Skeletal muscle tissue (tissue), 3 donors: ENCODE measurements at regions not wholly inside any gene's neighbourhood (a gene's known extent, or its start where the extent isn't known, plus 50 kb on each side); places are given as distances from the start of the nearest gene placed in this dataset.

Experiments
- H3K27ac ChIP-seq: one replicate; pipeline ENCODE4 v1.7.0; 2013; ENCODE audit warnings: mild to moderate bottlenecking, low read depth, low read length, inconsistent platforms
- H3K27me3 ChIP-seq, 3 donors: one replicate each; pipeline ENCODE4 v1.7.0; 2013; ENCODE audit warnings: low read length in 3 of 3; ENCODE audit not compliant: control insufficient read depth in 3 of 3, insufficient read depth in 3 of 3
- H3K36me3 ChIP-seq, 3 donors: one replicate each; pipeline ENCODE4 v1.7.0; 2013; ENCODE audit warnings: low read length in 3 of 3; ENCODE audit not compliant: control insufficient read depth in 3 of 3, insufficient read depth in 3 of 3
- H3K4me1 ChIP-seq, 3 donors: one replicate each; pipeline ENCODE4 v1.7.0; 2013; ENCODE audit warnings: low read length in 3 of 3, mild to moderate bottlenecking in 3 of 3; ENCODE audit not compliant: control insufficient read depth in 3 of 3, insufficient read depth in 3 of 3
- H3K4me3 ChIP-seq, 3 donors: one replicate each; pipeline ENCODE4 v1.7.0; 2013; ENCODE audit warnings: low read length in 3 of 3
- H3K9ac ChIP-seq, 3 donors: one replicate each; pipeline ENCODE4 v1.7.0; 2013; ENCODE audit warnings: low read length in 3 of 3, mild to moderate bottlenecking in 3 of 3, moderate library complexity in 2 of 3, low read depth in 1 of 3
- H3K9me3 ChIP-seq, 3 donors: one replicate each; pipeline ENCODE4 v1.7.0; 2013; ENCODE audit warnings: low read length in 3 of 3; ENCODE audit not compliant: control insufficient read depth in 3 of 3
- donor health status: Osteomylitis.

DNA sequence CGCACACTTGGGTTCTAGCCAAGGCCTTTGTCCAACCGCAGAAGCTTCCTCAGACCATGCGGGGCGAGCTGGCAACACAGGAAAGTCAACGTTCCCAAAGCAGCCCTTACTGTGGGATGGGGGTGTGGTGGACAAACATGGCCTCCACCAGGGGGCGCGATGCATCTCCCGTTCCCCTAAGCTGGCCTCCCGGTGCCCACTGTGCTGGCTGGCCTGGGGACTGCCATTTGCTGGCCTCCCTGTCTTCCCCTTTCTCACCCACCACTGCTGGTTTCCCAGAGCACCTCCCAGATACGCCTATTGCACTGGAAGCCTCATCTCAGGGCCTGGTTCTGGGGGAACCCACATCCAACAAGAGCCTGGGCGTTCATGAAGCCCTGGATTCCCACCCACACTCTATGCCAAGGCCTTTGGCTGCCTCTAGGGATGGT lies 145.3 kb downstream of the IRF8 start:
- peaks cover 48 to 83% (median 70%) of the 10 kb centered on the region in 3 donors for H3K27me3 ChIP-seq
- H3K9me3 ChIP-seq, result no peaks in the 10 kb centered on the region
- no peak overlapping the region for H3K4me3 ChIP-seq
- H3K4me1 ChIP-seq, result no peaks in the 10 kb centered on the region
- H3K27ac ChIP-seq, result no peak overlapping the region
- H3K36me3 ChIP-seq, result no peaks in the 10 kb centered on the region
- H3K9ac ChIP-seq, result no peak overlapping the region

DNA sequence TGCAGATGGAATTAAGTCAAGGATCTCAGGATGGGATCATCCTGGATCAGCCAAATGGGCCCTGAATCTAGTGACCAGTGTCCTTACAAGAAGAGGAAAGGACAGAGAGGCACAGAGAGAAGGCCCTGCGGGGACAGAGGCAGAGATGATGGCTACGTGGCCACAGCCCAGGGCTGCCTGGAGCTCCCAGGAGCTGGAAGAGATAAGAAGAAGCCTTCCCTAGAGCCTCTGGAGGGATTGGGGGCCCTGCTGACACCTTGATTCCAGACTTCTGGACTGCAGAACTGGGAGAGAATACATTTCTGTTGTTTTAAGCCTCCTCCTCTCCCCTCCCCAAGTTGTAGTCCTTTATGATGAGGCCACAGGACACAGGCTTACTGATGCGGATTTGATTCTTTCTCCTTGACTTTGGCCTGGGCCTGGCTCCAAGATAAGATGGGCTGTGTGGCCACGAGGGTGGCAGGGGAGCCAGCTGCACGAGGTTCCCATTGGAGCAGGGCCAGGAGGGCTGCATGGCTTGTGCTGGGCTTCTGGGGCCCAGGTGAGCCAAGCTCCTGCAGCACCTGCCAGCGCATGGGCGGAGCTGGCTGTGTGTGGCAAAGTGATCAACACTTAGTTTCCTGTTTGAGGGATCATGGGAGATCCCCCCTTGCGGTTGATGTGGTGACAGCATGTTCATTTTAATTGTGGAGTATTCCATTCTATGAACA lies 146.1 kb downstream of the IRF8 start:
- H3K27ac ChIP-seq, result no peak overlapping the region

DNA sequence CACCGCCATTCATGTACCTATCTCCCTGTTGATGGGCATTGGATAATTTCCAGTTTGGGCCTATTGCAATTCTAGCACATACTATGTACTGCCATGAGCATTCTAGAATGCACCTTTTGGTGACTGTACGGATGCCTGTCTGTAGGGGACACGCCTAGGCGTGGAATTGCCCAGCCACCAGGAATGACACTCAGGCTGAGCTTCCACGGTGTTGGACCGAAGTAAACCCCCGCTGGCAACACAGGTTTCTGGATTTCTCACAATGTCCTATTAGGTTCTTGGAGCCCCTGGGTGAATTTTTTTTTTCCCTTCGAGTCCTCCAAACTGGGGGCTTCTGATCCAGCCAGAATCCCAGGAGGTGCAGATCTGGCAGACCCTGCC lies 146.6 kb downstream of the IRF8 start:
- Histone ChIP-seq H3K9me3 (no peaks in the 10 kb centered on the region), H3K36me3 (no peaks in the 10 kb centered on the region), H3K27ac (no peak overlapping the region), H3K4me1 (no peaks in the 10 kb centered on the region), H3K27me3 (peaks cover 58 to 85% (median 78%) of the 10 kb centered on the region in 3 donors), H3K4me3 (no peak overlapping the region), H3K9ac (no peak overlapping the region)

More for the DNA sequence above, 146.1 kb downstream of the IRF8 start:
- no peaks in the 10 kb centered on the region for H3K36me3 ChIP-seq
- H3K9ac ChIP-seq, result no peak overlapping the region
- H3K4me3 ChIP-seq, result no peak overlapping the region
- H3K27me3 ChIP-seq, result peaks cover 52 to 84% (median 72%) of the 10 kb centered on the region in 3 donors
- H3K4me1 ChIP-seq, result no peaks in the 10 kb centered on the region
- H3K9me3 ChIP-seq, result no peaks in the 10 kb centered on the region

DNA sequence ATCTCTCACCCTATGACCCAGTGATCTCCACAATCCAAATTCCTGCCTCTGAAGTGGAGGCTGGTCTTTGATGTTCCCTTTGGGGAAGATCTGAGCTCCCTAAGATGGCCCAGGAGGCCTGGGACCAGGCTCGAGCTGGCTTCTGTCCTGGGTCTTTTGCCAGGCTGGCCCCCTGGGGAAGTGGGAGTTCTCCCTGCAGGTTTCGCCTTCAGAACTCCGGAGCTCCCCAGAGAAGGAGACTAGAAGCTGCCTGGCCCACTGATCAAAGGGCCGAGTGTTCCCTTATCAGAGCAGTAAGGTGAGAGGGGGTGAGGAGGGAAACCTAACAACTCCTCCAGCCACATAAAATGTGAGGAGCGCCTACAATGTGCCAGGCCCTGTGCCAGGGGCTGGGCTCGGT lies 147.1 kb downstream of the IRF8 start:
- H3K9me3 ChIP-seq, result no peaks in the 10 kb centered on the region
- no peak overlapping the region for H3K27ac ChIP-seq
- H3K27me3 ChIP-seq, result peaks cover 61 to 85% (median 82%) of the 10 kb centered on the region in 3 donors
- H3K36me3 ChIP-seq, result no peaks in the 10 kb centered on the region
- no peak overlapping the region for H3K4me3 ChIP-seq
- no peaks in the 10 kb centered on the region for H3K4me1 ChIP-seq
- no peak overlapping the region for H3K9ac ChIP-seq

DNA sequence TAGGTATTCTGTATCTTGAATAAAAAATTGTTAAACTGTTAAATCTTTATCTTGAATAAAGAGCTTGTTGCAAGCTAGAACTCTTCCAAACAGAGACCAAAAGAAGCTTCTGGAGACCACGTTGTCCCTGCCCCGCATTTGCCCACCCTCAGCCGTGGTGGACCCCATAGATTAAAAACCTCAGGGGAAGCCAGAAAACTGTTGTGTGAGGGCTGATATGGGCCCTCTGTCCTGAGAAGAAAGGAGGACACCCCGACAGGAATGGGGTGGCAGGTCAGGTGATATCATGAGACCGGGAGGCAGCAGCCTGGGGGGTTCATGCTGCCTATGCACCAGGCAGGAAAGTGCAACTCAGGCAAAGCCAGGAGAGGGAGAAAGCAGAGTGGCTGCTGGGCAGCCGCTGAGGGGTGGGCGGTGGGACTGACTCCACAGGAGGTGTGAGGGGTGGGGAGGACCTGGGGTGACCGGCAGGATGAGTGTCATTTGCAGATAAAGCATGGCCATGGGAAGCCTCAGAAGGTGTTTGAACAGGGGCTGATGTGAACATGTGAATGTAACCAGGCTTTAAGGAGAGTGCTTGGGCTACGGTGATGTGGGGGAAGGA lies 147.8 kb downstream of the IRF8 start:
- Histone ChIP-seq H3K27ac (no peak overlapping the region), H3K4me3 (no peak overlapping the region), H3K27me3 (peaks cover 66 to 88% (median 88%) of the 10 kb centered on the region in 3 donors), H3K9ac (no peak overlapping the region), H3K36me3 (no peaks in the 10 kb centered on the region), H3K9me3 (no peaks in the 10 kb centered on the region), H3K4me1 (peaks cover 0 to 1% (median 0%) of the 10 kb centered on the region in 3 donors)

DNA sequence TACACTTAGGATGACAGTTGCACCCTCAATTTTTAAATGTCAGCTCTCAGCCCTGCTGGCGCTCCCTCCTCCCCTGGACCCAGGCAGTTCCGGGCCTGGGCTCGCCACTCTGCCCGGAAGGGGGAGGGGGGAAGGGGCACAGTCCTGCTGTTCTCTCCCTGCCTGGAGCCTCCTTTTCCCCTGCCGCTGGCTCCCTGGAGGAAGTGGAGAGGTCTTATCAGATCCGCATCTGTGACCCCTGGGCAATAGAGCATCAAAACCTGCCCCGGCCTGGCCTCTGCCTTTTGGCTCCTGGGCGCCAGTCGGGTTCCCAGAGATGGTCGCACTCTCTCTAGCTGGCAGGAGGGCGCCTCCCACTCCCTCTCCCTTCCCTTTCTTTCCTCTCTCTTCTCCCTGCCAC lies 149.3 kb downstream of the IRF8 start:
- Histone ChIP-seq H3K27me3 (peaks cover 66 to 84% (median 81%) of the 10 kb centered on the region in 3 donors), H3K9me3 (no peaks in the 10 kb centered on the region), H3K9ac (no peak overlapping the region), H3K4me1 (peaks cover 0 to 3% (median 0%) of the 10 kb centered on the region in 3 donors), H3K27ac (no peak overlapping the region), H3K36me3 (no peaks in the 10 kb centered on the region), H3K4me3 (no peak overlapping the region)

DNA sequence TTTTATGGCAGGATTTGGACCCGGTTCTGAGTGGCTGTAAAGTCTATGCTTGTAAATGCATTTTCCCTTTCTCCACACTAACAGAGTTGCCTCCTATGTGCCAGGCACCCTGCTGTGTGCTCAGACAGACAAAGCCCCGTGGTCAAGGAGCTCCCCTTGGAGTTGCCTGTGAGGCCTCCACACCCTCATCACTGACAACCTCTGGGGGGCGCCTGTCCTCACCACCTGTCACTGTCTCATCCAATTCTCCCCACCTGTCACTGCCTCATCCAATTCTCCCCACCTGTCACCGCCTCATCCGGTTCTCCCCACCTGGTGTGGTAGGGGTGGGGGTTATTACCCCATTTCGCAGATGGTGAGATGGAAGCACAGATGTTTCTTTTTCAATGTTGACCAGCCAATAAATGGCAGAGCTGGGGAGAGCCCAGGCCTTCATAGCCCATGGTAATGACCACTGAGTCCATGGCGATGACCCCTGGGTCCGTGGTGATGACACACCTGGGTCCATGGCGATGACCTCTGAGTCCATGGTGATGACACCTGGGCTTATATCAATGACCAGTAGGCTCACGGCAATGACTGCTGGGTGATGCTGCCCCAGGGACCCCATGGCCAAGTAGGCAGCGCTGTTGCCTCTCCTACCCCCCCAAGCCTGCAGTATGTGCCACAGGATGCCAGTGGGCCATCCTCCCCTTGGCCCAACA lies 150.1 kb downstream of the IRF8 start:
- Histone ChIP-seq H3K27me3 (peaks cover 61 to 76% (median 73%) of the 10 kb centered on the region in 3 donors), H3K27ac (no peak overlapping the region), H3K4me3 (no peak overlapping the region), H3K9ac (no peak overlapping the region), H3K4me1 (peaks cover 0 to 3% (median 0%) of the 10 kb centered on the region in 3 donors), H3K9me3 (no peaks in the 10 kb centered on the region), H3K36me3 (no peaks in the 10 kb centered on the region)

DNA sequence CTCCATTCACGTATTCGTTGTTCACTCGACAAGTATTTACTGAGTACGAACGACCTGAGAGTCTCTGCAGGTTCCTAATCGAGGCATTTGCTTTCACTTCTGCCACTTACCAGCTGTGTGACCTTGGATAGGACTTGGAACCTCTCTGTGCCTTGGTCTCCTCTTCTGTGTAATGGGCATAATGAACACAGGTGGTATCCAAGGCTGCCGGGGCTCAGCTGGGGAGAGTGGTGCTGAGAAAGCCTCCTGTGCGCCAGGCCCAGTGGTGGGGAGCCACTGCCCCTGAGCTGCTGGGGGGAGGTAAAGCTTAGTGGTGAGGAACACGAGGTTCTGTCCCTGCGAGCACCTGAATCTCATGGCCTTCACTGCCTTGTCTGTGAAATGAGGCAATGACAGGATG lies 150.7 kb downstream of the IRF8 start:
- Histone ChIP-seq H3K9ac (no peak overlapping the region), H3K36me3 (no peaks in the 10 kb centered on the region), H3K4me1 (peaks cover 0 to 3% (median 0%) of the 10 kb centered on the region in 3 donors), H3K27me3 (peaks cover 55 to 70% (median 70%) of the 10 kb centered on the region in 3 donors), H3K9me3 (no peaks in the 10 kb centered on the region), H3K4me3 (no peak overlapping the region), H3K27ac (no peak overlapping the region)

DNA sequence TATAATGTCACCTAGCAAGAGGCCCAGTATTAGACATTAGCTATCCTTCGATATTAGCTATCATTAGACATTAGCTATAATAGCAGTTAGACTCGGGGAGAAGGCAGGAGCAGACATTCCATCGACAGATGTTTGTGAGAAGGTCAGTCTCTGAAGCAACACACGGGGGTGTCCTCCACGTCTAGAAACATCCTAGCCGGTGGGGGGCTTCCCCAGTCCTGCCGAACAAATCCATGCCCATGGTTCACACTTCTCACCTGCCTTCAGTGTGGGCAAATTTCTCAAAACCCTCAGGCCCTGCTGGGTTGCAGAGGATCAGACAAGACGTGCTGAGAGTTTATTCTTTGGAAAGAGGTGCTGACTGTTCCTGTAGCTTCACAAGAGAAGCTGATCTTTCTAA lies 151.1 kb downstream of the IRF8 start:
- Histone ChIP-seq H3K9me3 (no peaks in the 10 kb centered on the region), H3K4me1 (peaks cover 0 to 3% (median 0%) of the 10 kb centered on the region in 3 donors), H3K4me3 (no peak overlapping the region), H3K9ac (no peak overlapping the region), H3K27me3 (peaks cover 53 to 68% (median 66%) of the 10 kb centered on the region in 3 donors), H3K27ac (no peak overlapping the region), H3K36me3 (no peaks in the 10 kb centered on the region)
